ENCODE measurements at regions not wholly inside any gene's neighbourhood (a gene's known extent, or its start where the extent isn't known, plus 50 kb on each side); places are given as distances from the start of the nearest gene placed in this dataset.

- TF ChIP-seq POLR2A (IDR thresholded peaks at IDR 0.05; ENCODE audit: low read depth, low read length) (no peak), SMC3 (IDR thresholded peaks at IDR 0.05; ENCODE audit: low read depth, low read length) (no peak), CTCF (conservative IDR thresholded peaks at IDR 0.05; ENCODE audit: low read depth, low read length) (no peak), MAFK (IDR thresholded peaks at IDR 0.05; ENCODE audit: low read depth, low read length) (no peak), FOS (IDR thresholded peaks at IDR 0.05; ENCODE audit: low read depth, low read length) (no peak), CHD1 (IDR thresholded peaks at IDR 0.05; ENCODE audit: low read depth, low read length) (no peak), RAD21 (IDR thresholded peaks at IDR 0.05; ENCODE audit: low read length) (no peak)
Measured at GRCh38 chr21:15324542-15324941, 259.7 kb upstream of the NRIP1 start.

All from IMR-90 (cell line).